ENCODE measurements at regions not wholly inside any gene's neighbourhood (a gene's known extent, or its start where the extent isn't known, plus 50 kb on each side); places are given as distances from the start of the nearest gene placed in this dataset.

DNA sequence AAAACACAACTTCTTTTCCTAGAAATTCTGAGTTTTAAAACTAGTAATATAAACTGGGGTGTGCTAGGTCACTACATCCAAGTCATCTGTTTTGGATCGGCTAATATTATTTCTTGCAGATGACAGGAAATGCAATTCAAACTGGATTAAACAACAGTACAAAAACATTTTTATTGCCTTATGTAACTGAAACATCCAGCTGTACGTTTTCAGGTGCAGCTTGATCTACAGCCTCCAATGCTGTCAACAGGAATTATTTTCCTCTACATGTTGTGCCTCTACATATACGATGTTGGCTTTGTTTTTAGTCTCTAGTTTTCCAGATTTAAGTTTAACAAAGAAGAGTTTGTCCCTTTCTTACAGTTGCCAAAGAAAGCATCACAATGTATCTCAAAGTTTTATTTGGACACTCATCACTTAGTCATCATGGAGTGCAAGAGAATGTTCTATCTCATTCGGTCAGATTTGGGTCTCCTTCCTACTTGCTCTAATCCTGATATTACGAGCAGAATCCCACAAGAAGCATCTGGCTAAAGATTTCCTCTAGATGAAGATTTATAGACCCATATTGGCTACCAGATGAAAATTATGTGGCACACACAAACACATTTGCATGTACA, 326.7 kb downstream of the SLC6A15 start:
- H3K4me3 ChIP-seq, result no peak overlapping the region
- H3K27ac ChIP-seq, result no peak overlapping the region
- no peaks in the 10 kb centered on the region for H3K27me3 ChIP-seq
- no peak for TF ChIP-seq EP300 (IDR thresholded peaks at IDR 0.05)
- TF ChIP-seq, protein P1, sequence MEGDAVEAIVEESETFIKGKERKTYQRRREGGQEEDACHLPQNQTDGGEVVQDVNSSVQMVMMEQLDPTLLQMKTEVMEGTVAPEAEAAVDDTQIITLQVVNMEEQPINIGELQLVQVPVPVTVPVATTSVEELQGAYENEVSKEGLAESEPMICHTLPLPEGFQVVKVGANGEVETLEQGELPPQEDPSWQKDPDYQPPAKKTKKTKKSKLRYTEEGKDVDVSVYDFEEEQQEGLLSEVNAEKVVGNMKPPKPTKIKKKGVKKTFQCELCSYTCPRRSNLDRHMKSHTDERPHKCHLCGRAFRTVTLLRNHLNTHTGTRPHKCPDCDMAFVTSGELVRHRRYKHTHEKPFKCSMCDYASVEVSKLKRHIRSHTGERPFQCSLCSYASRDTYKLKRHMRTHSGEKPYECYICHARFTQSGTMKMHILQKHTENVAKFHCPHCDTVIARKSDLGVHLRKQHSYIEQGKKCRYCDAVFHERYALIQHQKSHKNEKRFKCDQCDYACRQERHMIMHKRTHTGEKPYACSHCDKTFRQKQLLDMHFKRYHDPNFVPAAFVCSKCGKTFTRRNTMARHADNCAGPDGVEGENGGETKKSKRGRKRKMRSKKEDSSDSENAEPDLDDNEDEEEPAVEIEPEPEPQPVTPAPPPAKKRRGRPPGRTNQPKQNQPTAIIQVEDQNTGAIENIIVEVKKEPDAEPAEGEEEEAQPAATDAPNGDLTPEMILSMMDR (IDR thresholded peaks at IDR 0.05), result no peak
- no peak for TF ChIP-seq POLR2AphosphoS5 (IDR thresholded peaks at IDR 0.05)
- TF ChIP-seq POLR2A (IDR thresholded peaks at IDR 0.05), result no peak
- no peaks in the 10 kb centered on the region for H3K36me3 ChIP-seq
- H3K9me3 ChIP-seq, result no peaks in the 10 kb centered on the region
- 62 to 65% methylated on average over 5 of the region's 5 CpGs for WGBS, 2 donors
- intact Hi-C loops (cut with DNase I), result no loop called here
- DNase-seq, result no peak
- H3K4me1 ChIP-seq, result no peaks in the 10 kb centered on the region

DNA sequence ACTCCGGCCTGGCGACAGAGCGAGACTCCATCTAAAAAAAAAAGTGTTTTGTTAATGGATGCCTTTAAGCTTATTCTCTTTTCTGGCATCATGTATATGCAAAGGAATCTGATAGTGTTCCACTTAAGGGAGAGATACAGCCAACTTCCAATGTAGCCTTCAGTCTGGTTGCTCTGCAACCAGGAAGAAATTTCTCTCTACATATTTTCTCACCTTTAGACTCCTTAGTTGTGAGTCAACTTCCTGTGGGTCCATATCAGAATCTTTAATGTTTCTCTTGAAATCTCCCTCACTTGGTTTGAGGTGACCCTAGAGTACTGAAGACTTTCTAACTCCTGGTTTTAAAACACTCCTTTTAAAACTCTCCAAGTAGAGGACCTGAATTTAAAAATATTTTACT, 340.4 kb downstream of the SLC6A15 start:
- WGBS, 2 donors, result 63 to 64% methylated on average over 3 of the region's 3 CpGs
- H3K9me3 ChIP-seq, result no peaks in the 10 kb centered on the region
- no peaks in the 10 kb centered on the region for H3K4me1 ChIP-seq
- H3K36me3 ChIP-seq, result no peaks in the 10 kb centered on the region
- H3K27me3 ChIP-seq, result no peaks in the 10 kb centered on the region
- no peak overlapping the region for H3K27ac ChIP-seq
- intact Hi-C loops (cut with DNase I), result no loop called here
- TF ChIP-seq POLR2AphosphoS5 (IDR thresholded peaks at IDR 0.05) (no peak), POLR2A (IDR thresholded peaks at IDR 0.05) (no peak)
- H3K4me3 ChIP-seq, result no peak overlapping the region
- no peak for DNase-seq

DNA sequence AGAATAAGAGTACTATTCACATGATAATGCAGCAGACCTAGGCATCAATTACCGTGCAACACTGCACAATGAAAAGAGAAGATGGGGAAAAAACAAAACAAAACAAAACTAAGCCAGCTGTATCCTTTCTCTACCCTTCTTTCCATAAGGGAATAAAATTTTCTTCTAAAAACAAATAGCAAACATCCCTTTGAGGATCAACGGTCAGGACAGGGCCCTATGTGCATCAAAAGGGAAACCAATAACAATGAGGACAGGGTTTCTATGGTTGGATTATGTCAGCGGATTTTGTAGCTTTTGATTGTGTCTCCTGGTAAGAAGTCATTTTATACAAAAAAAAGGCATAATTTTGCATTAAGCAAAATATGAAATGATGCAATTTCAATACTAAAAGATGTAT, 350.3 kb downstream of the SLC6A15 start:
- Histone ChIP-seq H3K27me3 (no peaks in the 10 kb centered on the region), H3K4me3 (no peak overlapping the region), H3K4me1 (no peaks in the 10 kb centered on the region), H3K36me3 (no peaks in the 10 kb centered on the region), H3K9me3 (peaks cover 0 to 4% (median 1%) of the 10 kb centered on the region in 4 donors), H3K27ac (no peak overlapping the region)
- intact Hi-C loops (cut with DNase I), result no loop called here
- WGBS, 2 donors, result 61 to 72% methylated on average over 3 of the region's 3 CpGs
- no peak for DNase-seq
- TF ChIP-seq, protein P1 (IDR thresholded peaks at IDR 0.05), result no peak
- TF ChIP-seq POLR2AphosphoS5 (IDR thresholded peaks at IDR 0.05) (no peak), EP300 (IDR thresholded peaks at IDR 0.05) (no peak), POLR2A (IDR thresholded peaks at IDR 0.05) (no peak)

DNA sequence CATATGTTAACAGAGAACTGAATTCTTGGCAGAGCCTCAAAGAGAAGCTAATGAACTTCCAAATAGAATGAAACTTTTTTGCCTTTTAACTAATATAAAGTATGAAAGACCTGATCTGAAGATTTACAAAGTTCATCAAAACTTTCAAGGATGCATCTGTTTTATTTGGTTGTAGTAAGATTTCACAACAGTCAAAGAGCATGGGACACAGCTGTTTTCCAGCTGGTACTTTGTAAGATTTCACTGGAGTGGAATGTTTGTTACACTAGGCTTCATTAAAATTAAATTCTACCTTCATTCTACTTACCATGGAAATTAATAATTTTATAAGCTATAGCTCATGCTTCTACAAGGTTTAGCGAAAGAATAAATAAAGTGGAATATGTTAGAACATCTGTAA, 351.2 kb downstream of the SLC6A15 start:
- WGBS, 2 donors, result 71 to 81% methylated on average over 1 of the region's 1 CpG
- TF ChIP-seq POLR2AphosphoS5 (IDR thresholded peaks at IDR 0.05) (peak in 2 of 4 donors; percentile 32 to 50), POLR2A (IDR thresholded peaks at IDR 0.05) (no peak)
- intact Hi-C loops (cut with DNase I), result no loop called here

DNA sequence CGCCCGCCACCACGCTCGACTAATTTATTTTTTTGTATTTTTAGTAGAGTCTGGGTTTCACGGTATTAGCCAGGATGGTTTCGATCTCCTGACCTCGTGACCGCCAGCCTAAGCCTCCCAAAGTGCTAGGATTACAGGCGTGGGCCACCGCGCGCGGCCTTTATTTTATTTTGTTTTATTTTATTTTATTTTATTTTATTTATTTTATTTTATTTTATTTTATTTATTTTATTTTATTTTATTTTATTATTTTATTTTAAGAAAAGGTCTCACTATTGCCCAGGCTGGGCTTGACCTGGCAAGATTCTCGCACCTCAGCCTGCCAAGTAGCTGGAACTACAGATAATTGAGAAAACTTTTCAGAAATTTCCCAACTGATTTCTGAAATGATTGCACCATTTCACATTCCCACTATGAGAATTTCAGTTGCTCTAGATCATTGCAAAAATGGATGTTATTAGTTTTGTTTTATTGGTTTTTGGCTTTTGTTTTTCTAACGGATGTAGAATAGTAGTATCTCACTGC, 358.3 kb downstream of the SLC6A15 start:
- WGBS, 2 donors, result 92 to 93% methylated on average over 15 of the region's 15 CpGs
- Histone ChIP-seq H3K27me3 (no peaks in the 10 kb centered on the region), H3K4me1 (no peaks in the 10 kb centered on the region), H3K27ac (no peak overlapping the region), H3K36me3 (no peaks in the 10 kb centered on the region), H3K4me3 (no peak overlapping the region), H3K9me3 (no peaks in the 10 kb centered on the region)
- DNase-seq, result no peak
- intact Hi-C loops (cut with DNase I), result no loop called here
- TF ChIP-seq POLR2AphosphoS5 (IDR thresholded peaks at IDR 0.05) (no peak), POLR2A (IDR thresholded peaks at IDR 0.05) (no peak), EP300 (IDR thresholded peaks at IDR 0.05) (no peak)
- TF ChIP-seq, protein P1 (IDR thresholded peaks at IDR 0.05), result no peak

More for the DNA sequence above, 351.2 kb downstream of the SLC6A15 start:
- DNase-seq, result no peak
- no peaks in the 10 kb centered on the region for H3K36me3 ChIP-seq
- H3K4me1 ChIP-seq, result no peaks in the 10 kb centered on the region
- no peak overlapping the region for H3K4me3 ChIP-seq
- no peaks in the 10 kb centered on the region for H3K27me3 ChIP-seq
- peaks cover 0 to 4% (median 0%) of the 10 kb centered on the region in 4 donors for H3K9me3 ChIP-seq
- H3K27ac ChIP-seq, result no peak overlapping the region

All from sigmoid colon (tissue), 6 donors.